Thyroid gland (tissue), 4 donors: ENCODE measurements at regions not wholly inside any gene's neighbourhood (a gene's known extent, or its start where the extent isn't known, plus 50 kb on each side); places are given as distances from the start of the nearest gene placed in this dataset.

Experiments used
- CTCF ChIP-seq, 6 experiments: fragments of 200-600 bp in 3 of 6; fragments of 450-650 bp in 3 of 6; sonication (generic) in 3 of 6; IDR thresholded peaks; one replicate each; pipeline ENCODE4 v1.5.1; 2016 to 2019; ENCODE audit warnings: antibody characterized with exemption in 6 of 6, mild to moderate bottlenecking in 2 of 6, inconsistent platforms in 1 of 6, moderate library complexity in 1 of 6
- POLR2A ChIP-seq, 2 donors: fragments of 450-650 bp; IDR thresholded peaks; one replicate each; pipeline ENCODE4 v1.6.1; 2017; ENCODE audit warnings: antibody characterized with exemption in 2 of 2, mild to moderate bottlenecking in 2 of 2, moderate library complexity in 1 of 2

- no peak for TF ChIP-seq CTCF (IDR thresholded peaks at IDR 0.05)
- TF ChIP-seq POLR2A (IDR thresholded peaks at IDR 0.05), result no peak
Measured at GRCh38 chr4:31081366-31081765, 361.2 kb downstream of the PCDH7 start.
